Small intestine (tissue), 7 donors: ENCODE measurements at regions not wholly inside any gene's neighbourhood (a gene's known extent, or its start where the extent isn't known, plus 50 kb on each side); places are given as distances from the start of the nearest gene placed in this dataset.

Experiments
- DNase-seq, 2 donors: peaks; one replicate each; pipeline versions ENCODE4 v3.0.0 to v3.0.0-alpha.2; 2013
- FAIRE-seq: peaks from 2 replicates; lab custom pipeline; 2012; peaks lifted over from hg19 to GRCh38; lab: Jason Lieb, UNC
- H3K27ac ChIP-seq, 3 donors: one replicate each; pipeline ENCODE4 v1.5.1; 2013; ENCODE audit warnings: low read length in 2 of 3, mild to moderate bottlenecking in 2 of 3, control low read depth in 1 of 3, inconsistent platforms in 1 of 3, low read depth in 1 of 3, moderate library complexity in 1 of 3
- H3K27me3 ChIP-seq, 3 donors: one replicate each; pipeline ENCODE4 v1.6.1; 2013; ENCODE audit warnings: low read length in 3 of 3, inconsistent platforms in 1 of 3; ENCODE audit not compliant: control insufficient read depth in 3 of 3, insufficient read depth in 3 of 3
- H3K36me3 ChIP-seq, 3 donors: one replicate each; pipeline ENCODE4 v1.6.1; 2013; ENCODE audit warnings: low read length in 3 of 3, inconsistent platforms in 1 of 3, low read depth in 1 of 3, mild to moderate bottlenecking in 1 of 3, moderate library complexity in 1 of 3; ENCODE audit not compliant: control insufficient read depth in 3 of 3, insufficient read depth in 2 of 3
- H3K4me1 ChIP-seq, 3 donors: one replicate each; pipeline ENCODE4 v1.6.1; 2013; ENCODE audit warnings: low read length in 2 of 3, inconsistent platforms in 1 of 3, low read depth in 1 of 3, mild to moderate bottlenecking in 1 of 3, moderate library complexity in 1 of 3; ENCODE audit not compliant: control insufficient read depth in 3 of 3, insufficient read depth in 2 of 3
- H3K4me3 ChIP-seq, 3 donors: one replicate each; pipeline ENCODE4 v1.5.1; 2013; ENCODE audit warnings: low read length in 3 of 3, control low read depth in 1 of 3, inconsistent platforms in 1 of 3, low read depth in 1 of 3, mild to moderate bottlenecking in 1 of 3, moderate library complexity in 1 of 3
- H3K9me3 ChIP-seq, 2 donors: one replicate each; pipeline ENCODE4 v1.6.1; 2013; ENCODE audit warnings: low read depth in 1 of 2, low read length in 1 of 2; ENCODE audit not compliant: control insufficient read depth in 2 of 2, insufficient read depth in 1 of 2
- WGBS, 3 donors: extraction: QIAGEN DNeasy Blood & Tissue Kit; methylation state at CpG; one replicate each; pipeline ENCODE4 v1.1.7; 2013; 5-methylcytosine and 5-hydroxymethylcytosine counted together
- donor health status: healthy with polysubstance abuse.
- donor health status: control.
- donor health status: control.
- donor health status: Bipolar disorder and iron deficiency.
- donor health status: healthy.

- Histone ChIP-seq H3K9me3 (no peaks in the 10 kb centered on the region), H3K27me3 (no peaks in the 10 kb centered on the region), H3K4me1 (no peaks in the 10 kb centered on the region), H3K27ac (no peak overlapping the region), H3K4me3 (no peak overlapping the region), H3K36me3 (no peaks in the 10 kb centered on the region)
- FAIRE-seq (no peak), DNase-seq (peak; percentile 69 to 73)
- 55 to 69% (median 66%) methylated on average over 2 of the region's 2 CpGs for WGBS, 3 donors
Measured at GRCh38 chr4:187208651-187209050, 485.0 kb upstream of the FAT1 start.

- no peak for FAIRE-seq
- Histone ChIP-seq H3K4me1 (no peaks in the 10 kb centered on the region), H3K27me3 (no peaks in the 10 kb centered on the region), H3K9me3 (no peaks in the 10 kb centered on the region), H3K4me3 (no peak overlapping the region), H3K36me3 (no peaks in the 10 kb centered on the region), H3K27ac (peak overlapping the region in 1 of 3 donors; percentile 62)
- 73 to 85% (median 80%) methylated on average over 11 of the region's 11 CpGs for WGBS, 3 donors
- no peak for DNase-seq
Measured at GRCh38 chr4:187209921-187210613, 486.4 kb upstream of the FAT1 start.

- DNase-seq (no peak), FAIRE-seq (no peak)
- H3K27ac ChIP-seq, result no peak overlapping the region
- no peaks in the 10 kb centered on the region for H3K9me3 ChIP-seq
- 78 to 86% (median 80%) methylated on average over 9 of the region's 9 CpGs for WGBS, 3 donors
- H3K4me1 ChIP-seq, result no peaks in the 10 kb centered on the region
- no peaks in the 10 kb centered on the region for H3K36me3 ChIP-seq
- no peak overlapping the region for H3K4me3 ChIP-seq
- H3K27me3 ChIP-seq, result no peaks in the 10 kb centered on the region
Measured at GRCh38 chr4:187212446-187213080, 488.9 kb upstream of the FAT1 start.

GRCh38 chr4:187215438-187215837 lies 491.8 kb upstream of the FAT1 start:
- Histone ChIP-seq H3K9me3 (no peaks in the 10 kb centered on the region), H3K36me3 (no peaks in the 10 kb centered on the region), H3K4me3 (no peak overlapping the region), H3K4me1 (no peaks in the 10 kb centered on the region), H3K27ac (no peak overlapping the region), H3K27me3 (no peaks in the 10 kb centered on the region)
- DNase-seq (no peak), FAIRE-seq (no peak)
- 89 to 93% (median 91%) methylated on average over 17 of the region's 17 CpGs for WGBS, 3 donors

DNA sequence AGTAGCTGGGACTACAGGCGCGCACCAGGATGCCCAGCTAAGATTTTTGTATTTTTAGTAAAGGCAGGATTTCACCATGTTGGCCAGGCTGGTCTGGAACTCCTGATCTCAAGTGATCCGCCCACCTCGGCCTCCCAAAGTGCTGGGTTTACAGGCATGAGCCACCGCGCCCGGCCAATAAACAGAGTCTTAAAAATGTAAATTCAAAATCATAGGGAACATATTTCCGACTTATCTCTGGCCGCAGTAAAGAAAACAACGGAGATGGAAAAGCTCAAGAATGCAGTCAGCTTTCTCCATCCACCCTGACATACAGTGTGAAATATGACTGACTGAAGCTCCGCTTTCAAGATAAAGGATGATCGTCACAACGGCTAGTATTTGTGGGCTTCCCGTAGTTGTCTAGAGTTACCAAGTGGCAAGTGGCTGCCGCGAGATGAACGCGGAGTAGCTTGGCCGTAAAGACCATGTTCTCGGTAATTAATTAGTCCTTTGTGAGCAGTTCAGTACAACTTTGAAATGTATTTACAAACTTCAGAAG lies 495.1 kb upstream of the FAT1 start:
- no peak for DNase-seq
- Histone ChIP-seq H3K9me3 (no peaks in the 10 kb centered on the region), H3K4me3 (no peak overlapping the region), H3K36me3 (no peaks in the 10 kb centered on the region), H3K27me3 (no peaks in the 10 kb centered on the region), H3K4me1 (no peaks in the 10 kb centered on the region), H3K27ac (no peak overlapping the region)
- FAIRE-seq, result no peak
- WGBS, 3 donors, result 70 to 90% (median 87%) methylated on average over 20 of the region's 20 CpGs

- FAIRE-seq, result no peak
- H3K36me3 ChIP-seq, result no peaks in the 10 kb centered on the region
- H3K27ac ChIP-seq, result no peak overlapping the region
- no peaks in the 10 kb centered on the region for H3K4me1 ChIP-seq
- H3K9me3 ChIP-seq, result no peaks in the 10 kb centered on the region
- WGBS, 3 donors, result 60 to 68% (median 64%) methylated on average over 5 of the region's 5 CpGs
- H3K27me3 ChIP-seq, result no peaks in the 10 kb centered on the region
- DNase-seq, result no peak
- no peak overlapping the region for H3K4me3 ChIP-seq
Measured at GRCh38 chr4:187224560-187224959, 500.9 kb upstream of the FAT1 start.

- H3K36me3 ChIP-seq, result no peaks in the 10 kb centered on the region
- DNase-seq (no peak), FAIRE-seq (no peak)
- H3K9me3 ChIP-seq, result no peaks in the 10 kb centered on the region
- no peak overlapping the region for H3K27ac ChIP-seq
- H3K4me1 ChIP-seq, result no peaks in the 10 kb centered on the region
- 67 to 76% (median 74%) methylated on average over 6 of the region's 6 CpGs for WGBS, 3 donors
- H3K27me3 ChIP-seq, result no peaks in the 10 kb centered on the region
- H3K4me3 ChIP-seq, result no peak overlapping the region
Measured at GRCh38 chr4:187227907-187228704, 504.4 kb upstream of the FAT1 start.

DNA sequence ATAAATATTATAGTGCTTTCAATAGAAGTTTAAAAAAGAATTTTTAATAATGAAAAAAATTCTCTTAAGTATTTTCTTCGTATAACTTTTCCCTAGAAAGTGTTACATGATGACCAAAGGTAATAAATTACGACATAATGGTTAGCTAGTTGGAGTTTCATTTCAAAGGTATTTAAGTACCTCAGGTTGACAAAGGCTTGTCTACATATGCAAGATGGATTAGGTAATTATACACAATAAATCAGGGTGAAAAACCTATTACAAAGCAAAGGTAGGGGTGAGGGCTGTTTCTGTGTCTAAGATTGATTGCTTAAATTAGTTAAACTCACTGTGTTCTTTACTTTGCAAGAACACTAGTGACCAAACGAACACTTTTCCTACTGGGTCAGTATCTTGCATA lies 508.5 kb upstream of the FAT1 start:
- Histone ChIP-seq H3K27me3 (no peaks in the 10 kb centered on the region), H3K4me1 (peaks cover 0 to 4% (median 0%) of the 10 kb centered on the region in 3 donors), H3K9me3 (no peaks in the 10 kb centered on the region), H3K36me3 (no peaks in the 10 kb centered on the region), H3K27ac (no peak overlapping the region), H3K4me3 (no peak overlapping the region)
- no peak for FAIRE-seq
- 48 to 62% (median 51%) methylated on average over 3 of the region's 3 CpGs for WGBS, 3 donors
- DNase-seq, result peak in 1 of 2 donors; percentile 36
